Spleen (tissue), 11 donors: ENCODE measurements at regions not wholly inside any gene's neighbourhood (a gene's known extent, or its start where the extent isn't known, plus 50 kb on each side); places are given as distances from the start of the nearest gene placed in this dataset.

Source experiments
- DNase-seq: peaks from one replicate; pipeline ENCODE4 v3.0.0-alpha.2; 2020
- H3K27ac ChIP-seq, 8 donors: fragments of 200-600 bp; sonication (generic) in 7 of 8; 1 replicate in 4 of 8; 2 replicates in 4 of 8; pipeline versions ENCODE4 v1.5.0 to v1.8.0; 2016 to 2021; ENCODE audit warnings: inconsistent platforms in 4 of 8, mild to moderate bottlenecking in 4 of 8, moderate library complexity in 1 of 8
- H3K27me3 ChIP-seq, 7 donors: fragments of 200-600 bp; sonication (generic) in 6 of 7; replicated peaks in 1 of 7; 1 replicate in 4 of 7; 2 replicates in 3 of 7; pipeline versions ENCODE4 v1.5.0 to v1.8.0; 2016 to 2021; ENCODE audit warnings: inconsistent platforms in 3 of 7, mild to moderate bottlenecking in 1 of 7
- H3K36me3 ChIP-seq, 6 donors: fragments of 200-600 bp; sonication (generic) in 5 of 6; 1 replicate in 4 of 6; 2 replicates in 2 of 6; pipeline versions ENCODE4 v1.5.0 to v1.8.0; 2016 to 2021; ENCODE audit warnings: inconsistent platforms in 2 of 6
- H3K4me1 ChIP-seq, 6 donors: fragments of 200-600 bp; sonication (generic) in 5 of 6; 1 replicate in 3 of 6; 2 replicates in 3 of 6; pipeline versions ENCODE4 v1.5.0 to v1.8.0; 2016 to 2021; ENCODE audit warnings: inconsistent platforms in 3 of 6
- H3K4me3 ChIP-seq, 8 donors: fragments of 200-600 bp; sonication (generic) in 7 of 8; 1 replicate in 4 of 8; 2 replicates in 4 of 8; pipeline versions ENCODE4 v1.5.0 to v1.8.0; 2016 to 2021; ENCODE audit warnings: inconsistent platforms in 4 of 8, mild to moderate bottlenecking in 4 of 8, moderate library complexity in 2 of 8
- H3K9me3 ChIP-seq, 8 donors: fragments of 200-600 bp; sonication (generic) in 7 of 8; 1 replicate in 4 of 8; 2 replicates in 4 of 8; pipeline versions ENCODE4 v1.5.0 to v1.8.0; 2016 to 2021; ENCODE audit warnings: inconsistent platforms in 4 of 8
- POLR2A ChIP-seq, 3 donors: fragments of 450-650 bp; IDR thresholded peaks; one replicate each; pipeline ENCODE4 v1.5.1; 2017; ENCODE audit warnings: antibody characterized with exemption in 3 of 3, mild to moderate bottlenecking in 1 of 3
- POLR2AphosphoS5 ChIP-seq, 3 donors: sonication (generic); formaldehyde crosslinking; IDR thresholded peaks; one replicate each; pipeline ENCODE4 v1.5.1; 2017; ENCODE audit warnings: antibody characterized with exemption in 3 of 3
- WGBS, 5 donors: extraction: QIAGEN DNeasy Blood & Tissue Kit in 3 of 5; methylation state at CpG; one replicate each; pipeline versions ENCODE4 v1.1.5 to v1.1.7; 2013 to 2018; 5-methylcytosine and 5-hydroxymethylcytosine counted together
- intact Hi-C: fragments of 100-400 bp; cut with DNase I; formaldehyde crosslinking; loops from one replicate; pipeline ENCODE4 v1.15.0; 2023; ENCODE audit warnings: low total_unique reads
- TF ChIP-seq, protein P1 (sequence below), 11 experiments: fragments of 200-600 bp in 7 of 11; fragments of 450-650 bp in 4 of 11; sonication (generic) in 4 of 11; IDR thresholded peaks in 8 of 11; conservative IDR thresholded peaks in 3 of 11; 1 replicate in 7 of 11; 2 replicates in 4 of 11; pipeline versions ENCODE4 v1.4.0 to v1.8.0; 2016 to 2021; ENCODE audit warnings: antibody characterized with exemption in 11 of 11, inconsistent platforms in 4 of 11, mild to moderate bottlenecking in 1 of 11
- donor health status: healthy with polysubstance abuse.
- donor health status: DM: no; HTN: no; CAD: no; lungs with moderate emphysema.
- donor health status: DM: no; HTN: no; CAD: no.
- donor health status: Bipolar disorder and iron deficiency.
- donor health status: healthy.
- donor health status: DM: no; HTN: no; CAD: no.
- donor health status: DM: yes; HTN: yes; CAD: no.

DNA sequence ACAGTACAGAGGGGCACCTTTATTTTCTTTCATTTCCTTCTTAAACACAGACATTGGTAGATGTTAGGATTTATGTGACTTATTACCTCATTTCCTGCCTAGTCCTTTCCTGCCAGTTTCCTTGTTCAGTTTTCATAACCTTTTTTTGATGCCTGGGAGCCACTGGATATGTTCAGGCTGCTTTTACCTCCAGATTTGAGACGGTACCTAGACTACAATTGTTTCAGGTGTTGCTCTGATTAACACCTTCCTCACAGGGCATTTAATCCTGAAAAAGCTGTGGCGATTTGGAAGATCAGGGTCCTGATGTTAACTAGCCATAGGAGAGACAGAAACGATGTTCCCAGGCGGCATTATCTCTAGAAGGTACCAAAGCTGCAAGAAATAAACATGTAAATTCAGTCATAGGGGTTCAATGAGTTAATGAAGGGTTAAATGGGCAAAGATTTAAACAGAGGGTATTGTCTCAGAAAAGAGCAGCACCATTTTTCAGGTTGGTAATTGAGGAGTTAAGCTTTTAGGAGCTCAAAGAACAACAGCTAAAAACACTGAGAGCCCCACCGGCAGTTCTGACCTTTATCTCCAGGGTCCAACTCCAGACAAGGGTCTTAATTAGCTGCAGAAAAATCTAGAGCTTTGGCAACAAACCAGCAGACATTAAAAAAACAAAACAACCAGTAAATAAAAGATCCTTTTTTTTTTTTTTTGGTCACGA lies 93.3 kb downstream of the HRH4 start:
- no peak for DNase-seq
- Histone ChIP-seq H3K4me1 (no peaks in the 10 kb centered on the region), H3K9me3 (no peaks in the 10 kb centered on the region), H3K27ac (no peak overlapping the region), H3K27me3 (no peaks in the 10 kb centered on the region), H3K4me3 (no peak overlapping the region), H3K36me3 (no peaks in the 10 kb centered on the region)
- WGBS, 5 donors = 47 to 59% (median 55%) methylated on average over 6 of the region's 6 CpGs
- intact Hi-C loops = no loop called here
- TF ChIP-seq POLR2AphosphoS5 (IDR thresholded peaks at IDR 0.05) = no peak
- TF ChIP-seq POLR2A (IDR thresholded peaks at IDR 0.05) = no peak
- TF ChIP-seq, protein P1, sequence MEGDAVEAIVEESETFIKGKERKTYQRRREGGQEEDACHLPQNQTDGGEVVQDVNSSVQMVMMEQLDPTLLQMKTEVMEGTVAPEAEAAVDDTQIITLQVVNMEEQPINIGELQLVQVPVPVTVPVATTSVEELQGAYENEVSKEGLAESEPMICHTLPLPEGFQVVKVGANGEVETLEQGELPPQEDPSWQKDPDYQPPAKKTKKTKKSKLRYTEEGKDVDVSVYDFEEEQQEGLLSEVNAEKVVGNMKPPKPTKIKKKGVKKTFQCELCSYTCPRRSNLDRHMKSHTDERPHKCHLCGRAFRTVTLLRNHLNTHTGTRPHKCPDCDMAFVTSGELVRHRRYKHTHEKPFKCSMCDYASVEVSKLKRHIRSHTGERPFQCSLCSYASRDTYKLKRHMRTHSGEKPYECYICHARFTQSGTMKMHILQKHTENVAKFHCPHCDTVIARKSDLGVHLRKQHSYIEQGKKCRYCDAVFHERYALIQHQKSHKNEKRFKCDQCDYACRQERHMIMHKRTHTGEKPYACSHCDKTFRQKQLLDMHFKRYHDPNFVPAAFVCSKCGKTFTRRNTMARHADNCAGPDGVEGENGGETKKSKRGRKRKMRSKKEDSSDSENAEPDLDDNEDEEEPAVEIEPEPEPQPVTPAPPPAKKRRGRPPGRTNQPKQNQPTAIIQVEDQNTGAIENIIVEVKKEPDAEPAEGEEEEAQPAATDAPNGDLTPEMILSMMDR (IDR thresholded peaks at IDR 0.05 in 8 of 11, conservative IDR thresholded peaks at IDR 0.05 in 3 of 11) = no peak

DNA sequence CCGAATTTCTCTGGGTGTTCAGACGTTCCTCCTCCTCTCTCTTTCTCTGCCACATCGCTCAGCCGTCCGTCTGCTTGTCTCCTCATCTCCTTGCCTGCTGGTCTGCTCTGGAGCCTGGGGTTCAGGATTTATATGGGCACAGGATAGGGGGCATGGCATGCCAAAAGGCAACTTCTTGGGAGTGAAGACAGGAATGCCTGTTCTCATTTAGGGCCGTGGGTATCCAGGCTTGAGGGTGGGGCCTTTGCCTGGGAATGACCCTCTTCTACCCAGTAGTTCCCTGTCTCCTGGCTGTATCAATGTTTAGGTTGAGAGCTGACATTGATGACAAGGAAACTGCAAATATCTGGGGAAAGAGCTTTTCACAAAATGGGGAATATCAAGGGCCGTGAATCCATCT lies 98.0 kb downstream of the HRH4 start:
- Histone ChIP-seq H3K4me1 (no peaks in the 10 kb centered on the region), H3K9me3 (no peaks in the 10 kb centered on the region), H3K4me3 (no peak overlapping the region), H3K27ac (no peak overlapping the region), H3K36me3 (no peaks in the 10 kb centered on the region), H3K27me3 (peaks cover 0 to 7% (median 0%) of the 10 kb centered on the region in 7 donors)
- no peak for TF ChIP-seq POLR2A (IDR thresholded peaks at IDR 0.05)
- TF ChIP-seq, protein P1 (IDR thresholded peaks at IDR 0.05 in 8 of 11, conservative IDR thresholded peaks at IDR 0.05 in 3 of 11) = no peak
- TF ChIP-seq POLR2AphosphoS5 (IDR thresholded peaks at IDR 0.05) = no peak
- intact Hi-C loops = no loop called here
- no peak for DNase-seq
- WGBS, 5 donors = 76 to 96% (median 88%) methylated on average over 7 of the region's 7 CpGs

DNA sequence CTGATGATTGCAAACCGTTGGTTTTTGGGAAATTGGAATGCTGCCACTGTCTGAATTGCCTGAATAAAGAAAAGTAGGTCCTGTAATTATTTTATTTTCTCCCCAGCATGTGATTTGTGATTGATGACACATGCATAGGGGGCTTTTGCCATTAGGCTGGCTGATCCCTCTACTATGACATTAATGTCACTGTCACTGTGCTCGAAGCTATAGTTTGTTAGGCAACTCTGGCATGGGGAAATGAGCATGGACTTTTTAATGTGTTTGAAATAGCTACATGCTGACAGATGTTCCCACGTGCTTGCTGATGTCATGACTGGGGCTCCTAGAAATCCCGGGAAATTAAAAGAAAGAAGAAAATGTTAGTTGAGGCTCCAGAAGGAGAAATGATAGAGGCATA lies 99.1 kb downstream of the HRH4 start:
- H3K4me1 ChIP-seq = no peaks in the 10 kb centered on the region
- H3K36me3 ChIP-seq = no peaks in the 10 kb centered on the region
- no peak overlapping the region for H3K27ac ChIP-seq
- no peaks in the 10 kb centered on the region for H3K9me3 ChIP-seq
- peaks cover 0 to 7% (median 0%) of the 10 kb centered on the region in 7 donors for H3K27me3 ChIP-seq
- WGBS, 5 donors = 43 to 67% (median 51%) methylated on average over 4 of the region's 4 CpGs
- TF ChIP-seq POLR2AphosphoS5 (IDR thresholded peaks at IDR 0.05) (no peak), POLR2A (IDR thresholded peaks at IDR 0.05) (no peak)
- TF ChIP-seq, protein P1 (IDR thresholded peaks at IDR 0.05 in 8 of 11, conservative IDR thresholded peaks at IDR 0.05 in 3 of 11) = no peak
- H3K4me3 ChIP-seq = no peak overlapping the region
- no peak for DNase-seq
- intact Hi-C loops = no loop called here

DNA sequence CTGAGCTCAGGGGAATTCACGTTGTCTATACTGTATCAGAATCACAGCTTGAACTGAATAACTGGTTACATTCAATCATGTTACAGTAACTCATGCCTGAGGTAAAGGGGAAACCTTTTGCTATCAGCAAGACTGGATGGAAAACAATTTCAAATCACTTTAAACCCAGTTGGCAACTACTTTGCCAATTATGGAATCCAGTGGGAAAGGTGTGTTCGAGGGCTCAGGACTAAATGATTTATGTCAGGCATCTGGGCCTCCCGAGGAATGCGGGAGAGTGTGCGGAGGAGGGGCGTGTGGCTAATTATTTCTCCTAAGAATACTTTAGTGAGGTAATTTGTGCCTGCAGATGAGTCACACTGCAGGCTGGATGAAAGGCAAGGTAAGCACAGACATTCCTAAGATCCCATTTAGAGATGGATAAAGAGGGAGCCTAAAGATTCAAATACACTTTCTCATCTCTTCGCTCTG lies 100.1 kb downstream of the HRH4 start:
- no peak for DNase-seq
- WGBS, 5 donors = 71 to 81% (median 78%) methylated on average over 7 of the region's 7 CpGs

More for the DNA sequence above, 100.1 kb downstream of the HRH4 start:
- TF ChIP-seq POLR2AphosphoS5 (IDR thresholded peaks at IDR 0.05) = no peak
- TF ChIP-seq, protein P1 (IDR thresholded peaks at IDR 0.05 in 8 of 11, conservative IDR thresholded peaks at IDR 0.05 in 3 of 11) = no peak
- no peak for TF ChIP-seq POLR2A (IDR thresholded peaks at IDR 0.05)
- Histone ChIP-seq H3K9me3 (no peaks in the 10 kb centered on the region), H3K4me1 (no peaks in the 10 kb centered on the region), H3K27me3 (peaks cover 0 to 7% (median 0%) of the 10 kb centered on the region in 7 donors), H3K36me3 (no peaks in the 10 kb centered on the region), H3K4me3 (no peak overlapping the region), H3K27ac (no peak overlapping the region)
- intact Hi-C loops = no loop called here
